Stimulated activated effector memory CD8-positive, alpha-beta T cell treated with anti-CD3 and anti-CD28 coated beads, Interleukin-12 subunit alpha, Interleukin-12 subunit beta, amount 100 ng/mL, for 72 hours (primary cell): ENCODE measurements at regions not wholly inside any gene's neighbourhood (a gene's known extent, or its start where the extent isn't known, plus 50 kb on each side); places are given as distances from the start of the nearest gene placed in this dataset.
"Not testable (repeated sequence)": the region's sequence is repeated elsewhere in the genome, so short reads cannot be mapped to it uniquely, and the experiment has no call there.

Experiments
- ATAC-seq: fragments of 150-1000 bp; cut with Tn5 transposase; 2 replicates; pipeline ENCODE4 v1.10.0; 2021
- DNase-seq, 2 donors: peaks; one replicate each; pipeline ENCODE4 v3.0.0; 2021 to 2022; ENCODE audit warnings: low spot score in 2 of 2
- H3K27ac Mint-ChIP-seq: one replicate; pipeline ENCODE4 v1.8.0; 2022; ENCODE audit warnings: mild to moderate bottlenecking, mixed read lengths
- H3K36me3 Mint-ChIP-seq: one replicate; pipeline ENCODE4 v1.8.0; 2022; ENCODE audit warnings: mild to moderate bottlenecking, mixed read lengths
- H3K4me1 Mint-ChIP-seq: one replicate; pipeline ENCODE4 v1.8.0; 2022; ENCODE audit warnings: mixed read lengths
- H3K4me3 Mint-ChIP-seq: one replicate; pipeline ENCODE4 v1.8.0; 2022; ENCODE audit warnings: mild to moderate bottlenecking, mixed read lengths
- H3K9me3 Mint-ChIP-seq: one replicate; pipeline ENCODE4 v1.8.0; 2022; ENCODE audit warnings: mixed read lengths

GRCh38 chr1:78715181-78715661 lies 65.6 kb downstream of the IFI44 start:
- Mint-ChIP-seq H3K27ac (no peak overlapping the region), H3K9me3 (no peaks in the 10 kb centered on the region), H3K36me3 (no peaks in the 10 kb centered on the region), H3K4me1 (no peaks in the 10 kb centered on the region), H3K4me3 (no peak overlapping the region)
- no peak for ATAC-seq
- no peak for DNase-seq

- ATAC-seq, result no peak
- no peak for DNase-seq
- Mint-ChIP-seq H3K9me3 (no peaks in the 10 kb centered on the region), H3K36me3 (no peaks in the 10 kb centered on the region), H3K27ac (no peak overlapping the region), H3K4me1 (no peaks in the 10 kb centered on the region), H3K4me3 (no peak overlapping the region)
Measured at GRCh38 chr1:78716186-78716585, 66.6 kb downstream of the IFI44 start.

GRCh38 chr1:78718566-78718965 lies 68.9 kb downstream of the IFI44 start:
- H3K4me3 Mint-ChIP-seq, result no peak overlapping the region
- H3K4me1 Mint-ChIP-seq, result no peaks in the 10 kb centered on the region
- H3K36me3 Mint-ChIP-seq, result no peaks in the 10 kb centered on the region
- no peak overlapping the region for H3K27ac Mint-ChIP-seq
- no peaks in the 10 kb centered on the region for H3K9me3 Mint-ChIP-seq
- no peak for DNase-seq
- no peak for ATAC-seq

GRCh38 chr1:78721136-78721535 lies 71.5 kb downstream of the IFI44 start:
- Mint-ChIP-seq H3K4me3 (no peak overlapping the region), H3K9me3 (no peaks in the 10 kb centered on the region), H3K4me1 (no peaks in the 10 kb centered on the region), H3K27ac (no peak overlapping the region), H3K36me3 (no peaks in the 10 kb centered on the region)
- DNase-seq, result no peak
- no peak for ATAC-seq

- no peak for DNase-seq
- no peak overlapping the region for H3K4me3 Mint-ChIP-seq
Measured at GRCh38 chr1:78722105-78722504, 72.5 kb downstream of the IFI44 start.

GRCh38 chr1:78722521-78722920 lies 72.9 kb downstream of the IFI44 start:
- H3K36me3 Mint-ChIP-seq, result no peaks in the 10 kb centered on the region
- H3K27ac Mint-ChIP-seq, result no peak overlapping the region
- no peak for ATAC-seq
- H3K4me1 Mint-ChIP-seq, result no peaks in the 10 kb centered on the region
- no peaks in the 10 kb centered on the region for H3K9me3 Mint-ChIP-seq
- DNase-seq, result no peak
- no peak overlapping the region for H3K4me3 Mint-ChIP-seq

More at GRCh38 chr1:78722105-78722504, 72.5 kb downstream of the IFI44 start:
- no peaks in the 10 kb centered on the region for H3K9me3 Mint-ChIP-seq
- no peaks in the 10 kb centered on the region for H3K4me1 Mint-ChIP-seq
- H3K36me3 Mint-ChIP-seq, result no peaks in the 10 kb centered on the region
- ATAC-seq, result no peak
- no peak overlapping the region for H3K27ac Mint-ChIP-seq

GRCh38 chr1:78722947-78723346 lies 73.3 kb downstream of the IFI44 start:
- no peak for DNase-seq
- Mint-ChIP-seq H3K4me3 (no peak overlapping the region), H3K27ac (no peak overlapping the region), H3K36me3 (no peaks in the 10 kb centered on the region), H3K9me3 (no peaks in the 10 kb centered on the region), H3K4me1 (no peaks in the 10 kb centered on the region)
- no peak for ATAC-seq

GRCh38 chr1:78726686-78727085 lies 77.1 kb downstream of the IFI44 start:
- H3K4me1 Mint-ChIP-seq, result no peaks in the 10 kb centered on the region
- ATAC-seq (no peak), DNase-seq (no peak)
- H3K36me3 Mint-ChIP-seq, result no peaks in the 10 kb centered on the region
- H3K9me3 Mint-ChIP-seq, result no peaks in the 10 kb centered on the region
- H3K27ac Mint-ChIP-seq, result no peak overlapping the region
- no peak overlapping the region for H3K4me3 Mint-ChIP-seq

- no peak for DNase-seq
- H3K9me3 Mint-ChIP-seq, result no peaks in the 10 kb centered on the region
- H3K4me3 Mint-ChIP-seq, result no peak overlapping the region
- H3K36me3 Mint-ChIP-seq, result no peaks in the 10 kb centered on the region
- H3K4me1 Mint-ChIP-seq, result no peaks in the 10 kb centered on the region
- H3K27ac Mint-ChIP-seq, result no peak overlapping the region
- ATAC-seq, result no peak
Measured at GRCh38 chr1:78728359-78728758, 78.7 kb downstream of the IFI44 start.

GRCh38 chr1:78730054-78730453 lies 80.4 kb downstream of the IFI44 start:
- Mint-ChIP-seq H3K4me1 (no peaks in the 10 kb centered on the region), H3K36me3 (no peaks in the 10 kb centered on the region), H3K9me3 (no peaks in the 10 kb centered on the region), H3K4me3 (no peak overlapping the region), H3K27ac (no peak overlapping the region)
- no peak for DNase-seq
- ATAC-seq, result no peak

GRCh38 chr1:78731674-78732073 lies 82.0 kb downstream of the IFI44 start:
- Mint-ChIP-seq H3K36me3 (no peaks in the 10 kb centered on the region), H3K27ac (no peak overlapping the region), H3K4me3 (no peak overlapping the region), H3K9me3 (no peaks in the 10 kb centered on the region), H3K4me1 (no peaks in the 10 kb centered on the region)
- ATAC-seq (no peak), DNase-seq (no peak)

GRCh38 chr1:78737241-78737640 lies 87.6 kb downstream of the IFI44 start:
- Mint-ChIP-seq H3K9me3 (peaks cover 4% of the 10 kb centered on the region), H3K4me1 (no peaks in the 10 kb centered on the region), H3K4me3 (no peak overlapping the region), H3K36me3 (no peaks in the 10 kb centered on the region), H3K27ac (no peak overlapping the region)
- ATAC-seq (no peak), DNase-seq (no peak)

GRCh38 chr1:78743626-78744025 lies 94.0 kb downstream of the IFI44 start:
- DNase-seq (no peak), ATAC-seq (no peak)
- no peaks in the 10 kb centered on the region for H3K4me1 Mint-ChIP-seq
- H3K36me3 Mint-ChIP-seq, result no peaks in the 10 kb centered on the region
- H3K27ac Mint-ChIP-seq, result no peak overlapping the region
- peaks cover 2% of the 10 kb centered on the region for H3K9me3 Mint-ChIP-seq
- H3K4me3 Mint-ChIP-seq, result no peak overlapping the region

GRCh38 chr1:78745111-78745510 lies 95.5 kb downstream of the IFI44 start:
- no peaks in the 10 kb centered on the region for H3K4me1 Mint-ChIP-seq
- no peak overlapping the region for H3K27ac Mint-ChIP-seq
- no peak overlapping the region for H3K4me3 Mint-ChIP-seq
- no peaks in the 10 kb centered on the region for H3K36me3 Mint-ChIP-seq
- ATAC-seq (no peak), DNase-seq (no peak)
- H3K9me3 Mint-ChIP-seq, result peaks cover 6% of the 10 kb centered on the region

- H3K4me3 Mint-ChIP-seq, H3K4me1 Mint-ChIP-seq, H3K36me3 Mint-ChIP-seq, H3K27ac Mint-ChIP-seq, DNase-seq, ATAC-seq: not testable (repeated sequence)
- H3K9me3 Mint-ChIP-seq, result peaks cover 11% of the 10 kb centered on the region
Measured at GRCh38 chr1:78753679-78754078, 104.0 kb downstream of the IFI44 start.

- H3K4me1 Mint-ChIP-seq, result no peaks in the 10 kb centered on the region
- H3K4me3 Mint-ChIP-seq, result no peak overlapping the region
- no peak for DNase-seq
- H3K9me3 Mint-ChIP-seq, result peaks cover 7% of the 10 kb centered on the region
- ATAC-seq, result no peak
- no peak overlapping the region for H3K27ac Mint-ChIP-seq
- no peaks in the 10 kb centered on the region for H3K36me3 Mint-ChIP-seq
Measured at GRCh38 chr1:78755986-78756385, 106.4 kb downstream of the IFI44 start.

- no peak for DNase-seq
- H3K36me3 Mint-ChIP-seq, result no peaks in the 10 kb centered on the region
- H3K27ac Mint-ChIP-seq, result no peak overlapping the region
- H3K4me3 Mint-ChIP-seq, result no peak overlapping the region
- H3K9me3 Mint-ChIP-seq, result peaks cover 7% of the 10 kb centered on the region
- no peak for ATAC-seq
- no peaks in the 10 kb centered on the region for H3K4me1 Mint-ChIP-seq
Measured at GRCh38 chr1:78758506-78758905, 108.9 kb downstream of the IFI44 start.
